Aorta (tissue), 5 donors: ENCODE measurements at regions not wholly inside any gene's neighbourhood (a gene's known extent, or its start where the extent isn't known, plus 50 kb on each side); places are given as distances from the start of the nearest gene placed in this dataset.
"Not testable (repeated sequence)": the region's sequence is repeated elsewhere in the genome, so short reads cannot be mapped to it uniquely, and the experiment has no call there.

Experiments
- ATAC-seq: fragments of 200-7000 bp; cut with Tn5 transposase; one replicate; pipeline ENCODE4 v1.9.1; 2022; ENCODE audit warnings: moderate library complexity; ENCODE audit not compliant: low FRiP score
- DNase-seq, 2 donors: peaks; one replicate each; pipeline ENCODE4 v3.0.0-alpha.2; 2020
- H3K27ac ChIP-seq, 2 donors: one replicate each; pipeline ENCODE4 v1.5.1; 2013; ENCODE audit warnings: low read length in 2 of 2, mild to moderate bottlenecking in 2 of 2, moderate library complexity in 2 of 2, control low read depth in 1 of 2, inconsistent platforms in 1 of 2, low read depth in 1 of 2
- H3K27me3 ChIP-seq, 2 donors: one replicate each; pipeline ENCODE4 v1.6.1; 2013; ENCODE audit warnings: control low read depth in 1 of 2, low read length in 1 of 2, mild to moderate bottlenecking in 1 of 2, moderate library complexity in 1 of 2; ENCODE audit not compliant: insufficient read depth in 2 of 2, control insufficient read depth in 1 of 2
- H3K36me3 ChIP-seq, 2 donors: one replicate each; pipeline ENCODE4 v1.6.1; 2013; ENCODE audit warnings: control low read depth in 1 of 2, low read length in 1 of 2, mild to moderate bottlenecking in 1 of 2; ENCODE audit not compliant: insufficient read depth in 2 of 2, control insufficient read depth in 1 of 2
- H3K4me1 ChIP-seq, 2 donors: one replicate each; pipeline ENCODE4 v1.6.1; 2013; ENCODE audit warnings: low read length in 2 of 2, control low read depth in 1 of 2, mild to moderate bottlenecking in 1 of 2, moderate library complexity in 1 of 2; ENCODE audit not compliant: insufficient read depth in 2 of 2, control insufficient read depth in 1 of 2
- H3K4me3 ChIP-seq, 2 donors: one replicate each; pipeline ENCODE4 v1.5.1; 2013; ENCODE audit warnings: low read length in 2 of 2, control low read depth in 1 of 2, mild to moderate bottlenecking in 1 of 2
- H3K9me3 ChIP-seq: one replicate; pipeline ENCODE4 v1.6.1; 2013; ENCODE audit warnings: mild to moderate bottlenecking, low read length; ENCODE audit not compliant: control insufficient read depth
- WGBS, 2 donors: extraction: QIAGEN DNeasy Blood & Tissue Kit; methylation state at CpG; one replicate each; pipeline ENCODE4 v1.1.7; 2013; 5-methylcytosine and 5-hydroxymethylcytosine counted together
- intact Hi-C, 2 donors: fragments of 100-400 bp; cut with DNase I; formaldehyde crosslinking; loops; one replicate each; pipeline versions ENCODE4 v1.14.2 to v1.15.0; 2022
- donor health status: healthy with polysubstance abuse.
- donor health status: Bipolar disorder and iron deficiency.
- donor health status: DM: no; HTN: no; CAD: no.
- donor health status: DM: no; HTN: no; CAD: no.
- donor health status: DM: yes; HTN: yes; CAD: no.

DNA sequence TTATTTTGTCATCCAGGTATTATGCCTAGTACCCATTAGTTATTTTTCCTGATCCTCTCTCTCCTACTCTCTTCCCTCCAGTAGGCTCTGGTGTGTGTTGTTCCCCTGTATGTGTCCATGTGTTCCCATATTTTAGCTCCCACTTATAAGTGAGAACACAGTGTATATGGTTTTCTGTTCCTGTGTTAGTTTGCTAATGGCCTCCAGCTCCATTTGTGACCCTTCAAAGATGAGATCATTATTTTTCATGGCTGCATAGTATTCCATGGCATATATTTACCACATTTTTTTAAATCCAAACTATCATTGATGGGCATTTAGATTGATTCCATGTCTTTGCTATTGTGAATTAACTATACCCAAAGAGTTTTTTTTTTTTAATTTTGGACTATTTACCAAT, 1675.7 kb upstream of the B3GALT2 start:
- Histone ChIP-seq H3K27me3 (no peaks in the 10 kb centered on the region), H3K27ac (no peak overlapping the region), H3K4me3 (no peak overlapping the region), H3K9me3 (no peaks in the 10 kb centered on the region), H3K36me3 (no peaks in the 10 kb centered on the region), H3K4me1 (no peaks in the 10 kb centered on the region)
- intact Hi-C loops = no loop called here
- DNase-seq (no peak), ATAC-seq (no peak)

DNA sequence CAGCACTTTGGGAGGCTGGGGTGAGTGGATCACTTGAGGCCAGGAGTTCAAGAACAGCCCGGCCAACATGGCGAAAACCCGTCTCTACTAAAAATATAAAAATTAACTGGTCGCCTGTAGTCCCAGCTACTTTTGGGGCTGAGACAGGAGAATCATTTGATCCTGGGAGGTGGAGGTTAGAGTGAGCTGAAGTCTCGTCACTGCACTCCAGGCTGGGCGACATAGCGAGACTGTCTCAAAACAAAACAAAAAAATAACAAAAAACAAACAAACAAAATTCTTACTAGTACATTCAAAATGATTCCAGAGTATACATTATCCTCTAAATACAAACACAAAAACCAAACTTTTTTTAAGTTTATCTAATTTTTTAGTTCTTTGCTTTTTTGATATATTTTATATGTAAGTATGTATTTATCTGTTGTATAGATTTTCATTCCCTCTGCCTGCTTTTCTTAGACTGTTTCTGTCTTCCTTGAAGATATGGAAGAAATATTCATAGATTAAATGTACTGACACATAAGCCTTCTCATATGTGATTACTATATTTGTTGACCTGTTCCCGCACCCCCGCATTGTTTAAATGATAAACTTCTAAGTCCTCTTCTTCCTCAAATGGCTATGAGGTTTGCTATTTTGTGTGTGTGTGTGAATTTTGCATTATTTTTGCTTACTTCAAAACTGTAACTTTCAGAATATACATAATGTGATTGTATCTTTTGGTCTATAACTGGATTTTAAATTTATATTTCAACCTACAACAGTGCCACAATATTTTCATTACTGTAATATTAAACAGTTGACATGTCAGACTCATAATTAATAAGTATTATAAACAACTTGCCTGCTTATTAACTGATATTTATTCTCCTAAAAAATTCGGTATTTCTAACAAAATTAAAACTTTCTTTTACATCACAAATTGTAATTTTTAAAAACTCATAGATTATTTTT, 1674.1 kb upstream of the B3GALT2 start:
- 90 to 95% methylated on average over 10 of the region's 10 CpGs for WGBS, 2 donors
- Histone ChIP-seq H3K27ac (no peak overlapping the region), H3K27me3 (no peaks in the 10 kb centered on the region), H3K36me3 (no peaks in the 10 kb centered on the region), H3K4me3 (no peak overlapping the region), H3K9me3 (no peaks in the 10 kb centered on the region), H3K4me1 (no peaks in the 10 kb centered on the region)
- ATAC-seq = no peak
- DNase-seq = no peak
- intact Hi-C loops = no loop called here

DNA sequence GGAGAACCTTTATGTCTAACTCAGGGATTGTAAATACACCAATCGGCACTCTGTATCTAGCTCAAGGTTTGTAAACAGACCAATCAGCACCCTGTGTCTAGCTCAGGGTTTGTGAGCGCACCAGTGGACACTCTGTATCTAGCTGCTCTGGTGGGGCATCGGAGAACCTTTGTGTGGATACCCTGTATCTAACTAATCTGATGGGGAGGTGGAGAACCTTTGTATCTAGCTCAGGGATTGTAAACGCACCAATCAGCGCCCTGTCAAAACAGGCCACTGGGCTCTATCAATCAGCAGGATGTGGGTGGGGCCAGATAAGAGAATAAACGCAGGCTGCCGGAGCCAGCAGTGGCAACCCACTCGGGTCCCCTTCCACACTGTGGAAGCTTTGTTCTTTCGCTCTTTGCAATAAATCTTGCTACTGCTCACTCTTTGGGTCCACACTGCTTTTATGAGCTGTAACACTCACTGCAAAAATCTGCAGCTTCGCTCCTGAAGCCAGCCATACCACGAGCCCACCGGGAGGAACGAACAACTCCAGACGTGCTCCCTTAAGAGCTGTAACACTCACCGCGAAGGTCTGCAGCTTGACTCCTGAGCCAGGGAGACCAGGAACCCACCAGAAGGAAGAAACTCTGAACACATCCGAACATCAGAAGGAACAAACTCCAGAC, 1673.2 kb upstream of the B3GALT2 start:
- WGBS, 2 donors = 87% methylated on average over 17 of the region's 17 CpGs
- not testable (repeated sequence) for H3K36me3 ChIP-seq, ATAC-seq

DNA sequence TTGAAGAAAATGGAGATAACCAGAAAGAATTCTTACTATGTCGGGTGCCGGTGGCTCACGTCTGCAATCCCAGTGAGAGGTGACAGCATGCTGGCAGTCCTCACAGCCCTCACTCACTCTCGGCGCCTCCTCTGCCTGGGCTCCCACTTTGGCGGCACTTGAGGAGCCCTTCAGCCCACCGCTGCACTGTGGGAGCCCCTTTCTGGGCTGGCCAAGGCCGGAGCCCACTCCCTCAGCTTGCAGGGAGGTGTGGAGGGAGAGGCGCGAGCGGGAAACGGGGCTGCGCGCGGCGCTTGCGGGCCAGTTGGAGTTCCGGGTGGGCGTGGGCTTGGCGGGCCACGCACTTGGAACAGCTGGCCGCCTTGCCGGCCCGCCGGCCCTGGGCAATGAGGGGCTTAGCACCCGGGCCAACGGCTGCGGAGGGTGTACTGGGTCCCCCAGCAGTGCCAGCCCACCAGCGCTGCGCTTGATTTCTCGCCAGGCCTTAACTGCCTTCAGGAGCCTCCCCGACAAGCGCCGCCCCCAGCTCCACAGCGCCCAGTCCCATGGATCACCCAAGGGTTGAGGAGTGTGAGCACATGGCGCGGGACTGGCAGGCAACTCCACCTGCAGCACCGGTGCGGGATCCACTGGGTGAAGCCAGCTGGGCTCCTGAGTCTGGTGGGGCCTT, 1672.5 kb upstream of the B3GALT2 start:
- intact Hi-C loops, H3K4me1 ChIP-seq, H3K36me3 ChIP-seq, ATAC-seq, H3K4me3 ChIP-seq, H3K27ac ChIP-seq, H3K27me3 ChIP-seq, H3K9me3 ChIP-seq: not testable (repeated sequence)
- 95 to 96% methylated on average over 35 to 39 of the region's 39 CpGs for WGBS, 2 donors
- DNase-seq = peak in 1 of 2 donors; percentile 73

More for the DNA sequence above, 1673.2 kb upstream of the B3GALT2 start:
- H3K9me3 ChIP-seq, H3K4me3 ChIP-seq, H3K27ac ChIP-seq, DNase-seq, intact Hi-C loops, H3K4me1 ChIP-seq, H3K27me3 ChIP-seq: not testable (repeated sequence)

DNA sequence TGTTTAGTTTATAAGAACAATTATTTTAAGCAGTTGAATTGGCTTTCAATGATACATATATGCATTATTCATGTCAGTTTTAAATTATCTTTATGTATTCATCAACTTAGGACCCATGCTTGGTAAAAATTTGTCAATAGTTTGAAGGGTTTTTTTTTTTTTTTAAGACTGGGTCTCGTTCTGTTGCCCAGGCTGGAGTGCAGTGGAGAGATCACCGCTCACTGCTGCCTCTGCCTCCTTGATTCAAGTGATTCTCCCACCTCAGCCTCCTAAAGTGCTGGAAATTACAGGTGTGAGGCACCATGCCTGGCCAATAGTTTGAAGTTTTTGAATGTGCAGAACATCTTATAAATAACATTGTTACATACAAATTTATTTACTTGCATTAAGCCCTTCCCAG, 1671.0 kb upstream of the B3GALT2 start:
- Histone ChIP-seq H3K4me1 (no peaks in the 10 kb centered on the region), H3K27ac (no peak overlapping the region), H3K27me3 (no peaks in the 10 kb centered on the region), H3K4me3 (no peak overlapping the region), H3K9me3 (no peaks in the 10 kb centered on the region), H3K36me3 (no peaks in the 10 kb centered on the region)
- intact Hi-C loops = no loop called here
- DNase-seq (no peak), ATAC-seq (no peak)
- 84 to 93% methylated on average over 2 of the region's 2 CpGs for whole genome bisulfite sequencing, 2 donors

DNA sequence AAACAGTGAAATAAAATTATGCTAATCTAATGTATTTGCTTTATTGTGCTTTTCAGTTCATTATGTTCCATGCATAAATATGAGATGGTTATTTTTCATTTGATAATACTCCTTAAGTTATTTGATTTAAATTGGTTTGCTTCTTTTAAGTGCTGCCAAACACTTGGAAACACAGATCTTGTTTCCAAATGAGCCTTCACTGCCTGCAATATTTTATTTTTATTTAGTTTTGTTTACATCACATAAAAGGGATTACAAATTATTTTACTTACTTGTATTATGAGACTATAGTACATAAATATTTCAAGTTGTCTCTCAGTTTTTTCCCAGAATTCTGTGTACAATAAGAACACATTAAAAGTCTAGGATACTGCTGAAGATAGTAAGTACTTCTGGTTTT, 1662.4 kb upstream of the B3GALT2 start:
- H3K27me3 ChIP-seq = no peaks in the 10 kb centered on the region
- no peaks in the 10 kb centered on the region for H3K36me3 ChIP-seq
- H3K9me3 ChIP-seq = no peaks in the 10 kb centered on the region
- DNase-seq (no peak), ATAC-seq (no peak)
- H3K27ac ChIP-seq = no peak overlapping the region
- no peaks in the 10 kb centered on the region for H3K4me1 ChIP-seq
- intact Hi-C loops = no loop called here
- no peak overlapping the region for H3K4me3 ChIP-seq

DNA sequence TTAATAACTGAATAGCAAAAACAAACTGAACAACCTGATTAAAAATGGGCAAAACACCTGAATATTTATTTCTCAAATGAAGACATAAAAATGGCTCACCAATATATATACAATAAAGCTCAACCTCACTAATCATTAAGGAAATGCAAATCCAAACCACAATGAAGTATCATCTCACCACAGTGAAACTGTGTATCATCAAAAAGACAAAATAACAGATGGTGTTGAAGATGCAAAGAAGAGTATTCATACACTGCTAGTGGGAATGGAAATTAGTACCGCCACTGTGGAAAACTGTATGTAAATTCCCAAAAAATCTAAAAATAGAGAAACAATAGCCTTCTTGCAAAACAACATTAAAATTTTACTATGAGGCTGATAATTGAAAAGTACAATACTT, 1660.1 kb upstream of the B3GALT2 start:
- no peak overlapping the region for H3K27ac ChIP-seq
- H3K4me3 ChIP-seq = no peak overlapping the region
- DNase-seq (no peak), ATAC-seq (no peak)
- H3K27me3 ChIP-seq = no peaks in the 10 kb centered on the region
- WGBS, 2 donors = 95 to 98% methylated on average over 1 of the region's 1 CpG
- intact Hi-C loops = no loop called here
- H3K4me1 ChIP-seq = no peaks in the 10 kb centered on the region
- H3K9me3 ChIP-seq = no peaks in the 10 kb centered on the region
- no peaks in the 10 kb centered on the region for H3K36me3 ChIP-seq

DNA sequence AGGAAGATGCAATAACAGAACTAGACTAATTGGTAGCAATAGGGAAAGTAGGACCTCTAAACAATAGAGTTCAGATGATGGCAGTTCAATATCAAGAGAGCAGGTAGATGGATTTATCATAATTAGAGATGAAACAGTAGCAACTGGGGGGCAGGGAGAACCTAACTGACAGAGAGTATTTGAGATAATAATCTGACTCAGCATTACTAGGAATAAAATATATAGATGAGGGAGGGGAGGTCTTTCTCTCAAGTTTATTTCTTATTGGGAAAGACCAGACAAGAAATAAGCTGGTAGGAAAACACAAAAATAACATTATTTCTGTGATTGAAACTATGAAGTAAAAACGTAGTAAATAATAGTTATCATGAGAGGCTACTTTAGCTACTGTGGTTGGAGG, 1656.7 kb upstream of the B3GALT2 start:
- intact Hi-C loops = no loop called here
- ATAC-seq (no peak), DNase-seq (no peak)
- H3K27ac ChIP-seq = no peak overlapping the region
- H3K4me1 ChIP-seq = no peaks in the 10 kb centered on the region
- H3K27me3 ChIP-seq = no peaks in the 10 kb centered on the region
- H3K36me3 ChIP-seq = no peaks in the 10 kb centered on the region
- 71 to 82% methylated on average over 1 of the region's 1 CpG for WGBS, 2 donors
- no peak overlapping the region for H3K4me3 ChIP-seq
- H3K9me3 ChIP-seq = no peaks in the 10 kb centered on the region
